Gastroesophageal sphincter (tissue), 4 donors: ENCODE measurements at regions not wholly inside any gene's neighbourhood (a gene's known extent, or its start where the extent isn't known, plus 50 kb on each side); places are given as distances from the start of the nearest gene placed in this dataset.

ENCODE experiments used
- ATAC-seq: fragments of 150-250 bp; one replicate; pipeline ENCODE4 v1.9.1; 2016; ENCODE audit warnings: mild to moderate bottlenecking, moderate library complexity
- H3K27ac ChIP-seq, 4 donors: fragments of 200-600 bp; sonication (generic) in 3 of 4; 1 replicate in 3 of 4; 2 replicates in 1 of 4; pipeline ENCODE4 v1.5.1; 2016 to 2019
- H3K27me3 ChIP-seq: fragments of 200-600 bp; sonication (generic); one replicate; pipeline ENCODE4 v1.5.1; 2019
- H3K36me3 ChIP-seq, 2 donors: fragments of 200-600 bp; sonication (generic); one replicate each; pipeline ENCODE4 v1.5.1; 2019; ENCODE audit warnings: control low read depth in 1 of 2
- H3K4me1 ChIP-seq, 3 donors: fragments of 200-600 bp; sonication (generic); 1 replicate in 2 of 3; 2 replicates in 1 of 3; pipeline ENCODE4 v1.5.1; 2016 to 2019; ENCODE audit warnings: control low read depth in 2 of 3
- H3K4me3 ChIP-seq, 2 donors: fragments of 200-600 bp; sonication (generic); one replicate each; pipeline ENCODE4 v1.5.1; 2019; ENCODE audit warnings: mild to moderate bottlenecking in 1 of 2, moderate library complexity in 1 of 2
- H3K9me3 ChIP-seq, 3 donors: fragments of 200-600 bp; sonication (generic); one replicate each; pipeline ENCODE4 v1.5.1; 2017 to 2019; ENCODE audit warnings: control low read depth in 2 of 3
- CTCF ChIP-seq, 4 experiments: fragments of 200-600 bp in 2 of 4; fragments of 450-650 bp in 2 of 4; sonication (generic) in 1 of 4; IDR thresholded peaks; one replicate each; pipeline ENCODE4 v1.5.1; 2017 to 2019; ENCODE audit warnings: antibody characterized with exemption in 4 of 4, mild to moderate bottlenecking in 2 of 4, moderate library complexity in 2 of 4
- EP300 ChIP-seq: sonication (generic); formaldehyde crosslinking; IDR thresholded peaks from one replicate; pipeline ENCODE4 v1.6.1; 2017; ENCODE audit warnings: antibody characterized with exemption, mild to moderate bottlenecking
- POLR2A ChIP-seq, 2 donors: fragments of 450-650 bp; IDR thresholded peaks; one replicate each; pipeline ENCODE4 v1.6.1; 2017; ENCODE audit warnings: antibody characterized with exemption in 2 of 2, mild to moderate bottlenecking in 2 of 2, moderate library complexity in 1 of 2
- POLR2AphosphoS5 ChIP-seq: sonication (generic); formaldehyde crosslinking; IDR thresholded peaks from one replicate; pipeline ENCODE4 v1.6.1; 2017; ENCODE audit warnings: antibody characterized with exemption
- WGBS, 2 donors: methylation state at CpG; one replicate each; pipeline ENCODE4 v1.1.5; 2018; ENCODE audit warnings: low coverage in 1 of 2; 5-methylcytosine and 5-hydroxymethylcytosine counted together

GRCh38 chr2:118167026-118167425 lies 78.8 kb downstream of the INSIG2 start:
- no peak overlapping the region for H3K27ac ChIP-seq
- H3K36me3 ChIP-seq = no peaks in the 10 kb centered on the region
- TF ChIP-seq POLR2A (IDR thresholded peaks at IDR 0.05) (no peak), POLR2AphosphoS5 (no peak), EP300 (no peak), CTCF (IDR thresholded peaks at IDR 0.05) (no peak)
- 44 to 64% methylated on average over 2 of the region's 2 CpGs for whole genome bisulfite sequencing, 2 donors
- H3K9me3 ChIP-seq = no peaks in the 10 kb centered on the region
- ATAC-seq = no peak
- no peaks in the 10 kb centered on the region for H3K4me1 ChIP-seq
- no peak overlapping the region for H3K4me3 ChIP-seq
- peaks cover 6% of the 10 kb centered on the region for H3K27me3 ChIP-seq

- H3K27me3 ChIP-seq = no peaks in the 10 kb centered on the region
- no peak overlapping the region for H3K27ac ChIP-seq
- H3K4me3 ChIP-seq = no peak overlapping the region
- no peaks in the 10 kb centered on the region for H3K4me1 ChIP-seq
- no peak for ATAC-seq
- no peaks in the 10 kb centered on the region for H3K36me3 ChIP-seq
- no peak for TF ChIP-seq POLR2AphosphoS5
- TF ChIP-seq POLR2A (IDR thresholded peaks at IDR 0.05) = no peak
- no peak for TF ChIP-seq CTCF (IDR thresholded peaks at IDR 0.05)
- TF ChIP-seq EP300 = no peak
- H3K9me3 ChIP-seq = no peaks in the 10 kb centered on the region
These were observed 78.0 kb downstream of the INSIG2 start for GRCh38 chr2:118166242-118166641.

- TF ChIP-seq CTCF (IDR thresholded peaks at IDR 0.05) = no peak
- TF ChIP-seq EP300 = no peak
- TF ChIP-seq POLR2A (IDR thresholded peaks at IDR 0.05) = no peak
- TF ChIP-seq POLR2AphosphoS5 = no peak
- Histone ChIP-seq H3K4me3 (no peak overlapping the region), H3K36me3 (no peaks in the 10 kb centered on the region), H3K9me3 (no peaks in the 10 kb centered on the region), H3K27me3 (no peaks in the 10 kb centered on the region), H3K27ac (no peak overlapping the region), H3K4me1 (no peaks in the 10 kb centered on the region)
- no peak for ATAC-seq
- WGBS, 2 donors = 83 to 88% methylated on average over 2 of the region's 2 CpGs
These were observed 77.3 kb downstream of the INSIG2 start for GRCh38 chr2:118165595-118165994.
